HG03469 (cell line): ENCODE measurements at regions not wholly inside any gene's neighbourhood (a gene's known extent, or its start where the extent isn't known, plus 50 kb on each side); places are given as distances from the start of the nearest gene placed in this dataset.

Experiments used
- ATAC-seq: cut with Tn5 transposase; IDR thresholded peaks from one replicate; pipeline ENCODE4 v1.9.1; 2021; ENCODE audit warnings: mild to moderate bottlenecking, moderate library complexity, moderate number of reproducible peaks; ENCODE audit not compliant: unreplicated experiment

- ATAC-seq: no peak
These were observed 699.0 kb downstream of the FGF9 start for GRCh38 chr13:22369840-22370239.

GRCh38 chr13:22372261-22372660 lies 701.4 kb downstream of the FGF9 start:
- ATAC-seq: no peak

GRCh38 chr13:22375151-22375550 lies 704.3 kb downstream of the FGF9 start:
- ATAC-seq: no peak

GRCh38 chr13:22387899-22388298 lies 717.0 kb downstream of the FGF9 start:
- ATAC-seq: no peak

- no peak for ATAC-seq
These were observed 729.0 kb downstream of the FGF9 start for GRCh38 chr13:22399801-22400420.

GRCh38 chr13:22402682-22403081 lies 731.8 kb downstream of the FGF9 start:
- ATAC-seq: no peak

- ATAC-seq: no peak
These were observed 732.3 kb downstream of the FGF9 start for GRCh38 chr13:22403144-22403543.

- ATAC-seq: no peak
These were observed 735.0 kb downstream of the FGF9 start for GRCh38 chr13:22405891-22406290.

- ATAC-seq: no peak
These were observed 741.6 kb downstream of the FGF9 start for GRCh38 chr13:22412452-22412851.

GRCh38 chr13:22422023-22422422 lies 751.1 kb downstream of the FGF9 start:
- no peak for ATAC-seq

- ATAC-seq: no peak
These were observed 751.8 kb downstream of the FGF9 start for GRCh38 chr13:22422712-22423111.

- no peak for ATAC-seq
These were observed 752.4 kb downstream of the FGF9 start for GRCh38 chr13:22423261-22423660.

GRCh38 chr13:22425087-22425486 lies 754.2 kb downstream of the FGF9 start:
- no peak for ATAC-seq

- ATAC-seq: no peak
These were observed 753.7 kb upstream of the SGCG start for GRCh38 chr13:22427066-22427465.

- no peak for ATAC-seq
These were observed 753.0 kb upstream of the SGCG start for GRCh38 chr13:22427783-22428182.

GRCh38 chr13:22428188-22428828 lies 752.5 kb upstream of the SGCG start:
- no peak for ATAC-seq

- ATAC-seq: no peak
These were observed 748.1 kb upstream of the SGCG start for GRCh38 chr13:22432690-22433089.

GRCh38 chr13:22447132-22447886 lies 733.5 kb upstream of the SGCG start:
- ATAC-seq: no peak

GRCh38 chr13:22449251-22449650 lies 731.5 kb upstream of the SGCG start:
- no peak for ATAC-seq

- ATAC-seq: no peak
These were observed 729.4 kb upstream of the SGCG start for GRCh38 chr13:22451327-22451741.

- no peak for ATAC-seq
These were observed 726.2 kb upstream of the SGCG start for GRCh38 chr13:22454586-22454985.

GRCh38 chr13:22455036-22455435 lies 725.7 kb upstream of the SGCG start:
- no peak for ATAC-seq
